Neural progenitor cell (in vitro differentiated cells): ENCODE measurements at regions not wholly inside any gene's neighbourhood (a gene's known extent, or its start where the extent isn't known, plus 50 kb on each side); places are given as distances from the start of the nearest gene placed in this dataset.

ENCODE experiments used
- EZH2 ChIP-seq: fragments of 200-600 bp; sonication (generic); IDR thresholded peaks from 2 replicates; pipeline ENCODE4 v1.6.1; 2017; ENCODE audit warnings: antibody characterized with exemption, mild to moderate bottlenecking, moderate library complexity
- EZH2phosphoT487 ChIP-seq: fragments of 200-600 bp; sonication (generic); IDR thresholded peaks from 2 replicates; pipeline ENCODE4 v1.6.1; 2017; ENCODE audit warnings: antibody characterized with exemption
- TF ChIP-seq, protein P1 (sequence below): fragments of 200-600 bp; sonication (generic); IDR thresholded peaks from 2 replicates; pipeline ENCODE4 v1.5.1; 2017; ENCODE audit warnings: antibody characterized with exemption, mild to moderate bottlenecking

DNA sequence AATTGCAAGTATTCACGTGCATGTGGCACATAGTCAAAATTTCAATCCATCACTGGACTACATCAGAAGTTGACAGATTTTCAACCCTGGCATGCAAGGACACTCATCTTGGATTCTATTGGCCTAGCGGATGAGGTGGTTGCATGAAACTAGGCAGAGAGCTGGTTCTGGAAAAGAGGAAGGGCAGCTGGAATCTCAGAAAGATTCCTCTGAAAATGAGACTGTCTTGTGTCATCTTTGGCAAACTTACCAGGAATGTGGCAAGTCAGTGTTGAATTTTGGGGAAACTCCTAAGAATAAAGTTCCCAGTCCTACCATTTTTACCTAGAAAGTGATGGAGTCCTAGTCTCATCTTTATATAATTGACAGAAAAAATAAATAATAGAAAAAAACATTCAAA is 384.3 kb upstream of the NR2F2 start:
- TF ChIP-seq EZH2 (no peak), EZH2phosphoT487 (no peak)
- TF ChIP-seq, protein P1, sequence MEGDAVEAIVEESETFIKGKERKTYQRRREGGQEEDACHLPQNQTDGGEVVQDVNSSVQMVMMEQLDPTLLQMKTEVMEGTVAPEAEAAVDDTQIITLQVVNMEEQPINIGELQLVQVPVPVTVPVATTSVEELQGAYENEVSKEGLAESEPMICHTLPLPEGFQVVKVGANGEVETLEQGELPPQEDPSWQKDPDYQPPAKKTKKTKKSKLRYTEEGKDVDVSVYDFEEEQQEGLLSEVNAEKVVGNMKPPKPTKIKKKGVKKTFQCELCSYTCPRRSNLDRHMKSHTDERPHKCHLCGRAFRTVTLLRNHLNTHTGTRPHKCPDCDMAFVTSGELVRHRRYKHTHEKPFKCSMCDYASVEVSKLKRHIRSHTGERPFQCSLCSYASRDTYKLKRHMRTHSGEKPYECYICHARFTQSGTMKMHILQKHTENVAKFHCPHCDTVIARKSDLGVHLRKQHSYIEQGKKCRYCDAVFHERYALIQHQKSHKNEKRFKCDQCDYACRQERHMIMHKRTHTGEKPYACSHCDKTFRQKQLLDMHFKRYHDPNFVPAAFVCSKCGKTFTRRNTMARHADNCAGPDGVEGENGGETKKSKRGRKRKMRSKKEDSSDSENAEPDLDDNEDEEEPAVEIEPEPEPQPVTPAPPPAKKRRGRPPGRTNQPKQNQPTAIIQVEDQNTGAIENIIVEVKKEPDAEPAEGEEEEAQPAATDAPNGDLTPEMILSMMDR: no peak
